ENCODE measurements at regions not wholly inside any gene's neighbourhood (a gene's known extent, or its start where the extent isn't known, plus 50 kb on each side); places are given as distances from the start of the nearest gene placed in this dataset.

- TF ChIP-seq CTCF (IDR thresholded peaks at IDR 0.05) = peak in 4 of 6 experiments; percentile 5 to 17 (median 14)
- no peak for TF ChIP-seq POLR2A (IDR thresholded peaks at IDR 0.05)
Measured at GRCh38 chr2:142734231-142734630, 143.2 kb upstream of the KYNU start.

Measured in adrenal gland (tissue), 5 donors.